Muscle of leg (tissue), 3 donors: ENCODE measurements at regions not wholly inside any gene's neighbourhood (a gene's known extent, or its start where the extent isn't known, plus 50 kb on each side); places are given as distances from the start of the nearest gene placed in this dataset.

Source experiments
- DNase-seq: peaks from one replicate; pipeline ENCODE4 v3.0.0; 2013
- H3K27ac ChIP-seq: one replicate; pipeline ENCODE4 v1.5.1; 2013; ENCODE audit warnings: mild to moderate bottlenecking, low read length, control low read depth
- H3K27me3 ChIP-seq: one replicate; pipeline ENCODE4 v1.6.1; 2013; ENCODE audit warnings: low read length; ENCODE audit not compliant: control insufficient read depth, insufficient read depth
- H3K36me3 ChIP-seq: one replicate; pipeline ENCODE4 v1.6.1; 2013; ENCODE audit warnings: low read length; ENCODE audit not compliant: control insufficient read depth, insufficient read depth
- H3K4me1 ChIP-seq: one replicate; pipeline ENCODE4 v1.6.1; 2013; ENCODE audit warnings: low read length; ENCODE audit not compliant: control insufficient read depth, insufficient read depth
- H3K4me3 ChIP-seq: one replicate; pipeline ENCODE4 v1.5.1; 2013; ENCODE audit warnings: low read length, control low read depth
- H3K9me3 ChIP-seq: replicated peaks from 2 replicates; pipeline ENCODE4 v1.6.1; 2013; ENCODE audit warnings: low read depth, low read length; ENCODE audit not compliant: control insufficient read depth
- WGBS: methylation state at CpG from one replicate; pipeline ENCODE4 v1.1.5; 2013; ENCODE audit warnings: missing lambda C conversion rate; ENCODE audit not compliant: insufficient coverage; 5-methylcytosine and 5-hydroxymethylcytosine counted together

DNA sequence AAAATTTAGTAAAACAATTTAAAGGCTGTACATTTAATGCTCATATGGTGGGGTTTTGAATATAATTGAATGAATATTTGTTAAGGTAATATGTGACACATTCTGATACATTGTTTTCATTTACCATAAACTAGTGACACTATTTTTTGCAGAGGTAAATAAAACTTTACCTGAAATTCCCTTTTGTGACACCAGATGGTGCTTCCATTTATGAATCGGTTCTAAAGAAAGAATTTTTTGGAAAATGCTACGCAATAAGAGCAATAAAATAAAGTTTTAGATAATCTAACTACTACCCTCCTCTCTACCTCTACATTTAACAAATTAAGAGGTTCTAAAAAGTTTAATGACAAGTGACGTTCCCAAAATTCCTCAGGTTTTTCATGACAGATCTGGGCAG, 448.9 kb downstream of the MAGEB5 start:
- no peaks in the 10 kb centered on the region for H3K9me3 ChIP-seq
- no CpG with 5 or more reads among the region's 3 CpGs for WGBS
- no peak overlapping the region for H3K27ac ChIP-seq
- no peaks in the 10 kb centered on the region for H3K4me1 ChIP-seq
- H3K27me3 ChIP-seq: no peaks in the 10 kb centered on the region
- H3K36me3 ChIP-seq: no peaks in the 10 kb centered on the region
- DNase-seq: no peak
- no peak overlapping the region for H3K4me3 ChIP-seq

DNA sequence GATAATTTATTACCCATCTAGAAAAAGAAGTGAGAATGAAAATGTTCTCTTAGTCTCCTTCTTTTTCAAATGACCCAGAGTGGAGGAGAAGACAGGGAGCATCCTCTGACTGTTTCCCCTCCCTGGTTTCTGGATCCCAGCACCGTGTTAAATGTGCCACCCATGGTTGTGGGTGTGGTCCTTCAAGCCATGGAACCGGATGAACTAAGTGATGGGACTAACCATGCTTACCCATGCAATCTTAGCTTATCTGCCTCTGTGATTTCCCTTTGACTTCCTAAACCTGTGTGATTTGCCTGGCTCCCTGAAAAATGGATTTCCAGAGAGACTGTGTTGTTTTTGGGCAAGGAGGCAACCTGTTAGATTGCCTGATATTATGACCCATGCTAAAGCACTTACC, 437.1 kb downstream of the MAGEB5 start:
- no peak for DNase-seq
- WGBS: no CpG with 5 or more reads among the region's 2 CpGs
- no peak overlapping the region for H3K4me3 ChIP-seq
- no peaks in the 10 kb centered on the region for H3K27me3 ChIP-seq
- H3K9me3 ChIP-seq: peaks cover 28% of the 10 kb centered on the region
- no peaks in the 10 kb centered on the region for H3K36me3 ChIP-seq
- no peak overlapping the region for H3K27ac ChIP-seq
- no peaks in the 10 kb centered on the region for H3K4me1 ChIP-seq

DNA sequence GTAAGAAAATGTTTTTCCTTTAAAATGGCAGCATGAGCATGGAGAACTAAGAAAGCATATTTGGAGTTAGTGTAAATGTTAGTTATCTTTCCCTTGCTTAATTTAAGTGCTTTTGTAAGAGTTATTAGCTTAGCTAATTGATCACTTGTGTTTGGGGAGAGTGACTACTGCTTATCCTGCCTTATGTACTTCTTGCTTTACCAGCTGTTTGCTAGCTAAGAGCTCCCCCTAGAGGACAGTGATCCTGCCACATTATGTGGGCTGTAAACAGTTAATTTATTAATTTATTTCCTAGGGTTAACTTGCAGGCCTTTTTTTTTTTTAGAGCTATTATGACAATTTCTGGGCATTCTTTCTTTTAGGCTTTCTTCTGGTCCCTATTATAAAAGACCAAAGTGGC, 435.8 kb downstream of the MAGEB5 start:
- Histone ChIP-seq H3K9me3 (peaks cover 28% of the 10 kb centered on the region), H3K36me3 (no peaks in the 10 kb centered on the region), H3K4me1 (no peaks in the 10 kb centered on the region), H3K27me3 (no peaks in the 10 kb centered on the region), H3K27ac (no peak overlapping the region), H3K4me3 (no peak overlapping the region)
- DNase-seq: no peak

DNA sequence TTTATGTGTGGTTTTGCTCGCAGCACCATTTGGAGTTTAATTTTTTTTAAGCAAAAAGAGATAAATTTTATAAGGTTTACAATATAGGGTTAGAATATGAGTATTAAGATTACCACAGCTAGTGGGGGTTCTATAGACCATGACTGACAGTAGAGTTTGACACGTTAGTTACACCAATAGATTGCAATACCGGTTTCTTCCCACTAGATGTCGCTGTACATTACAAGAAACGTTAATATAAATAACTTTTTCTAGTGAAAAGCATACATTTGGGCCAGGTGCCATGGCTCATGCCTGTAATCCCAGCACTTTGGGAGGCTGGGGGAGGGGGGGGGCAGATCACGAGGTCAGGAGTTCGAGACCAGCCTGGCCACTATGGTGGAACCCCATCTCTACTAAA, 433.6 kb downstream of the MAGEB5 start:
- no peaks in the 10 kb centered on the region for H3K4me1 ChIP-seq

DNA sequence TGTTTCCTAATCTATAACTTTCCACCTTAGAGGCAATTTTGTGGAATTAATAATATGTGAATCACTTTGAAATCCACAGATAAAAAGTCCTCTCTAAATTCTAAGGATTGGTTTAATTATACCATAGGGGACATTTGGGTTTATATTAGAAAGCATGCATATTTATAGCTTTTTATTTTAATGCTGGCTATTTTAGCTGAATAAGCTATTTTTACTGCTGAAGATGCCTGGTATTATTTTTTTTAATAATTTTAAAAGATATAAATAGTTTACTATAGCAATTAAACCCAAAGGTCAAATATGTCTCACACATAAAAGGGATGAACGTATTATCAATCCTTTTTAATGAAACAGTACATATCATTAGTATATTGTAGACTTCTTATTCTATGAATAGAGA, 415.4 kb downstream of the MAGEB5 start:
- H3K9me3 ChIP-seq: no peaks in the 10 kb centered on the region
- no CpG with 5 or more reads among the region's 1 CpG for WGBS
- H3K4me1 ChIP-seq: no peaks in the 10 kb centered on the region
- H3K4me3 ChIP-seq: no peak overlapping the region
- DNase-seq: no peak
- H3K27me3 ChIP-seq: no peaks in the 10 kb centered on the region
- H3K36me3 ChIP-seq: no peaks in the 10 kb centered on the region
- no peak overlapping the region for H3K27ac ChIP-seq

More for the DNA sequence above, 433.6 kb downstream of the MAGEB5 start:
- DNase-seq: no peak
- 83% methylated on average over 1 of the region's 7 CpGs for WGBS
- Histone ChIP-seq H3K36me3 (no peaks in the 10 kb centered on the region), H3K9me3 (peaks cover 28% of the 10 kb centered on the region), H3K27me3 (no peaks in the 10 kb centered on the region), H3K4me3 (no peak overlapping the region), H3K27ac (no peak overlapping the region)

DNA sequence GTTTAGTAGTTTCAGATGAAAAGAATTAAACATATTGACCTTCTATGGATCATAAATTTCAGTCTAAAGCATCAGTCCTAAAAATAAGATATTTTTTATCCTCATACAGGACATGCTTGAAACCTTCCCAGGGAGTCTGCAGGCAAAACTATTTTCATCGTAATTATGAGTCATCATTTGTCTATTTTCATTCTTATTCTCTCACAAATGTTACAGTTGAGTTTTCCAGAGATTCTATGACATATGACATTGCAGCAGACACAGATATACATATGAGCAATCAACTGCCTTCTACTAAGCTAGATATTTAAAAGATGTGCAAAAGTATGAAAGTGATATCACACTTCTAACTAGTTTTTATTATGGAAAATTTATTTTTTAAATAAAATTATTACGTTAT, 398.0 kb downstream of the MAGEB5 start:
- Histone ChIP-seq H3K9me3 (no peaks in the 10 kb centered on the region), H3K27me3 (no peaks in the 10 kb centered on the region), H3K27ac (no peak overlapping the region), H3K4me3 (no peak overlapping the region), H3K4me1 (no peaks in the 10 kb centered on the region), H3K36me3 (no peaks in the 10 kb centered on the region)
- DNase-seq: no peak
- 40% methylated on average over 1 of the region's 2 CpGs for WGBS

DNA sequence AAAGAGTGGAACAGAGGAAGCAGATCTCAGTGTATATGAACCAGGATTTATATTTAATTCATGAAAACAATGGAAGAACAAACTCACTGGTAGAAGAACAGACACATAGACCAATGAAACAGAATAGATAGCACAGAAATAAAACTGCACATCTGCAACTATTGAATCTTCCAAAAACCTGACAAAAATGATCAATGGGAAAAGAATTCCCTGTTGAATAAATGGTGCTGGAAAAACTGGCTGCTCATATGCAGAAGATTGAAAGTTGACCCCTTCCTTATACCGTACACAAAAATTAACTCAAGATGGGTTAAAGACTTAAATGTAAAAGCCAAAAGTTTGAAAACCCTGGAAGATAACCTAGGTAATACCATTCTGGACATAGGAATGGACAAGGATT, 391.0 kb downstream of the MAGEB5 start:
- no peak overlapping the region for H3K4me3 ChIP-seq
- no peak overlapping the region for H3K27ac ChIP-seq
- no peaks in the 10 kb centered on the region for H3K9me3 ChIP-seq
- DNase-seq: peak; percentile 59
- WGBS: no CpG with 5 or more reads among the region's 1 CpG
- no peaks in the 10 kb centered on the region for H3K4me1 ChIP-seq
- H3K27me3 ChIP-seq: no peaks in the 10 kb centered on the region
- H3K36me3 ChIP-seq: no peaks in the 10 kb centered on the region

DNA sequence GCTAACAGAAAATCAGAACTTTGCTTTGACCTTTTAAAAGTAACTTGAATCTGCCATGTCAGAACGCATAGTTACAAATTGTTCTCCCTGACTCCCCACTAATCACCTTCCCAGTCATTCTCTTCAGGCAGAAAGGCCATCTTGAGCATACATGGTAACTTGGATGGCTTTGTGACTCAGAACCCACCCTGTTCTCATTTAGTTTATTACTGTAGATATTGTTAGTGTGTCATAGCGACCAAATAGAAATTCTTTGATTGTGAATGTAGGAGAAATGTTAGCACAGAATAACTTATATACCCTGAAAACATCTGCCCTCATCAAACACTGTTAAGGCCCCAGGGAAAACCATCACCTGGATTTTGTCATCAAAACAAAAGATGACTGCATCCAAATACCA, 382.0 kb downstream of the MAGEB5 start:
- Histone ChIP-seq H3K27ac (no peak overlapping the region), H3K36me3 (no peaks in the 10 kb centered on the region), H3K4me1 (no peaks in the 10 kb centered on the region), H3K4me3 (no peak overlapping the region), H3K9me3 (no peaks in the 10 kb centered on the region), H3K27me3 (no peaks in the 10 kb centered on the region)
- DNase-seq: no peak
- WGBS: no CpG with 5 or more reads among the region's 2 CpGs

DNA sequence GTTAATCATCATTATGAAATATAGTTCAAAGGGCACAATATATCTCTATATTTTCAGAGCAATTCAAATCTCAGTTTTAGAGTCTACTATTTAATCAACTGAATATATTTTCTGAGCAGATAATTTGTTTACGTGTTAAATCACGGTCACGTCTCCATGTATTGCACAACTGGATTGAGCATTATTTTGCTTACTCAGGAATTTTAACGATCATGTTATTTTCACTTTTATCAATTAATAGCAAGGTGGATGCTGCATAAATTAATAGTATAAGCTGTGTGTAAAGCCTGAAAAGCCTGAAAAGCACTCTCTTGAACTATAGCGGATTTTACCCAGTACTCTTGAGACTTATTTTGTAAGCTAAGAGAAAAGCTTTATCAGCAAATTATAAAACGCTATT, 374.9 kb downstream of the MAGEB5 start:
- Histone ChIP-seq H3K9me3 (no peaks in the 10 kb centered on the region), H3K4me3 (no peak overlapping the region), H3K36me3 (no peaks in the 10 kb centered on the region), H3K27ac (no peak overlapping the region), H3K4me1 (no peaks in the 10 kb centered on the region), H3K27me3 (no peaks in the 10 kb centered on the region)
- DNase-seq: no peak
- no CpG with 5 or more reads among the region's 6 CpGs for WGBS

DNA sequence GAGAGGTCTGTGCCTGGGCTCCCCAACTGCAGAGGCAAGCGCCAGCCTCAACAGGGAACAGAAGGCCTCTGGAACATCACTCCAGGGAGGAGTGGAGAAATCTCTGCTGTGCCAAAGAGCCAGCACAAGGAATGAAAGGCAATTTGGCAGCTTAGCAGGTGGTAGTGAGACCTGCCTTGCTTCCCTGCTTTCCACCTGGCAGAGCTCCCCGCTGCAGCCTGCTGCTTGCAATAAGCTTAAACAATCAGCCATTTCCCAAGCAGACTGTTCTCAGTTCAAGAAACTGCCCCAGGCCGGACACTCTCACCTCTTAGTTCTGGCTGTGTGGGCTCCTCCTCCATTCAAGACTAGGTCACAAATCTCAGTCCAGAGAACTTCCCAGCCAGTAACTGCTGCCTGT, 370.6 kb downstream of the MAGEB5 start:
- 60% methylated on average over 3 of the region's 3 CpGs for WGBS
- Histone ChIP-seq H3K36me3 (no peaks in the 10 kb centered on the region), H3K27me3 (no peaks in the 10 kb centered on the region), H3K27ac (no peak overlapping the region), H3K4me3 (no peak overlapping the region), H3K9me3 (no peaks in the 10 kb centered on the region), H3K4me1 (no peaks in the 10 kb centered on the region)
- DNase-seq: no peak

DNA sequence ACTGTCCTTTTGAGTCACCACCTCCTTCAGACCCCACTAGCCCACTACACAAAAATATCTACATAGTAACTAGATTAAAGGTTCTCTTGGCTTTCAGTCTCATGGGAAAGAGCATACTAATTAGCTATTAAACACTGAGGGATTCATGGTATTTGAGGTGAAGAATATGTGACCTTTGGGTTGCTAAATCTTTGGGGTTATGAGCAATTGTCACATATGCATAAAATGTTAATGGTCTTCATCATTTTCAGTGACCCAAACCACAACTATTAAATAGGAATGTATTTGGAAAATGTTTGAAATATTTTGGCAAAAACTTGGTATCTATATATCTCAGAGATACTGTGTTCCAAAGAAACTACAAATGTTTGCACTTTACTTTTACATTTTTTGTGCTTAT, 365.1 kb downstream of the MAGEB5 start:
- H3K4me1 ChIP-seq: no peaks in the 10 kb centered on the region
- no peaks in the 10 kb centered on the region for H3K36me3 ChIP-seq
- H3K9me3 ChIP-seq: no peaks in the 10 kb centered on the region
- H3K27me3 ChIP-seq: no peaks in the 10 kb centered on the region
- no peak for DNase-seq
- H3K27ac ChIP-seq: no peak overlapping the region
- no peak overlapping the region for H3K4me3 ChIP-seq
